ENCODE measurements at regions not wholly inside any gene's neighbourhood (a gene's known extent, or its start where the extent isn't known, plus 50 kb on each side); places are given as distances from the start of the nearest gene placed in this dataset.
A peak's percentile ranks its signal among the peaks of the same experiment; 100 is the strongest.
"Not testable (repeated sequence)": the region's sequence is repeated elsewhere in the genome, so short reads cannot be mapped to it uniquely, and the experiment has no call there.

DNA sequence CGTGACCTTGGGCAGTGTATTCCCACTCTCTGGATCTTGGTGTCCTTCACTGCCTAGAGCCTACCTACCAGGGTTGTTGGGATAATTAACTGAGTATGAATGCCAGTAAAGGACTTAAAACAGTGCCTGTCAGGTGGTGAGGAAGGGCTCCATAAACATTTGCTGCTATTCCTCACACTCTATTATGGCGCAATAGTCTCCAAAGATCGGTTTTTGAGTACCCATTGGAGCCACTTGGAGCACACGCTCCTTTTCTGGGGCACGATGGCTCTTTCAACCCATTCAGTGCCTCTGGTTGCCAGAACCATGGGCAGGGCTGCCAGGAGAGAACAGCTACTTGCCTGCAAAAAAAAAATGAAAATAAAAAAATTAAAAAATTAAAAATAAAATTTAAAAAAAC, 296.6 kb upstream of the PPARGC1A start:
- ATAC-seq (no peak), DNase-seq (no peak)
- intact Hi-C loops (cut with micrococcal nuclease), result no loop called here

- intact Hi-C loops (cut with micrococcal nuclease), result no loop called here
- DNase-seq, result no peak
These were observed 291.2 kb upstream of the PPARGC1A start for GRCh38 chr4:24181005-24181404.

DNA sequence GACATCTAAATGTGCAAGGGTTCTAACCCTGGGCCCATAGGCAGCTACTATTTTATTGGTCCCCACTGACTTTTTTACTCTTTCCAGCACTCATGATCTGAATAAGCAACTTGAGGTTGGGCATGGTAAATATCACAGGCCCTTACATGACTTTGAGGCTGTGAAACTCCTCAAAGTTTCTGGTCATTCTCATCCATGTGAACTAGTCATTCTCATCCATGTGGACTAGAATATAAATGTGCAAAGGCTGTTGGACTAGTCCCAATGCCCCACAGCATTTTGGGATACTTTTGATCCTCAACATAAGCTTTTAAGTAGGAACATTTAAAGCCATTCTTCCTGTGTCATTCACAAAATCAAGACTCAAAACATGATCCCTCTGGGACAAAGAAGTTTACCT, 290.7 kb upstream of the PPARGC1A start:
- intact Hi-C loops (cut with micrococcal nuclease), result no loop called here
- DNase-seq (no peak), ATAC-seq (no peak)

More at GRCh38 chr4:24181005-24181404, 291.2 kb upstream of the PPARGC1A start:
- ATAC-seq, result no peak

DNA sequence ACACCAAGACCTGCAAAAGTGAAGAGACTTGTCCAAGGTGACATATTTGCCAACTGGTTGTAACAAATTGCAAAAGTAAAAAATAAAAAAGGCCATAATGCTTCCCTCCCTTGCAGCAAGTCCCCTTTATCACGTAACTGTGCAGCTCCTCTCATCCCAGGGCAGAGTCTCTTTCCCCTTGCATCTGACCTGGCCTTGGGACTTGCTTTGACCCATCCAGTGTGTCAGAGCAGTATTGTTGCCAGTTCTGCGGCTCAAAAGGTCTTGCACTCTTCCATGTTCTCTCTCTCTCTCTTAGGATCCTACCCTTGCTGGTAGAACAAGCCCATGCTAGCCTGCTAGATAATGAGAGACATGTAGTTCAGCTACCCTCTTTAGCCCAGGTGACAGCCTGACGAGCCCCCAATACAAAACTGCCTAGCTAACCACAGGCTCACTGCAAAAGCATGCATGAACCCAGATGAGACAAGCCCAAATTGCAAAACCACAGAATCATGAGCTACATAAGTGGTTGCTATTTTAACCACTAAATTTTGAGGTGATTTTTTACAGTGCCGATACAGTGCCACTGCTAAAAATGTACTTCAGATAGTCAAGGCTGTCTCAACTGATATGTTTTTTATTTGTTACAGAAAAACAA, 289.5 kb upstream of the PPARGC1A start:
- DNase-seq, result no peak
- intact Hi-C loops (cut with micrococcal nuclease), result no loop called here
- no peak for ATAC-seq

GRCh38 chr4:24177443-24177842, 287.6 kb upstream of the PPARGC1A start:
- intact Hi-C loops (cut with micrococcal nuclease); ATAC-seq; DNase-seq: not testable (repeated sequence)

GRCh38 chr4:24175707-24176106, 285.9 kb upstream of the PPARGC1A start:
- ATAC-seq (no peak), DNase-seq (no peak)
- intact Hi-C loops (cut with micrococcal nuclease), result no loop called here

DNA sequence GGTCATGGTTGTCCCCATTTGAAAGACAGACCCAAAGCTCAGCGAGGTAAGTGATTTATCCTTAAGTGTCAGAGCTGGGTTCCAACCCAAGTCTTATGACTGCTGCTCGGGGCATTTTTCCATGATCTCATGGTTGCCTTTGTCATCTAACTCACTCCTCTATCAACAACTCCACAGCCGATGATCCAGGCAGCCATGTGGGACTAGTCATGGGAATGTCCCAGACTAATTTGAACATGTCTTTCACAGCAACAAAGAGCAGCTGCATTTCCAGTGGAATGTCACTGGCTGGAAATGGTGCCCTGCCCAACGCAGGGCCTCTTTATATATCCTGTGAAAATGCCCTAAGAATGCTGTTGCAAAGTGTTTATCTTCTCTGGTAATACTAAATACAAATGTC, 284.8 kb upstream of the PPARGC1A start:
- DNase-seq (no peak), ATAC-seq (no peak)
- intact Hi-C loops (cut with micrococcal nuclease), result no loop called here

GRCh38 chr4:24172406-24172805, 282.6 kb upstream of the PPARGC1A start:
- intact Hi-C loops (cut with micrococcal nuclease), result no loop called here

GRCh38 chr4:24169956-24170355, 280.1 kb upstream of the PPARGC1A start:
- intact Hi-C loops (cut with micrococcal nuclease), result no loop called here
- DNase-seq, result no peak
- no peak for ATAC-seq

More at GRCh38 chr4:24172406-24172805, 282.6 kb upstream of the PPARGC1A start:
- DNase-seq, result no peak
- no peak for ATAC-seq

- no peak for DNase-seq
- ATAC-seq, result no peak
- intact Hi-C loops (cut with micrococcal nuclease), result no loop called here
These were observed 278.8 kb upstream of the PPARGC1A start for GRCh38 chr4:24168658-24169057.

DNA sequence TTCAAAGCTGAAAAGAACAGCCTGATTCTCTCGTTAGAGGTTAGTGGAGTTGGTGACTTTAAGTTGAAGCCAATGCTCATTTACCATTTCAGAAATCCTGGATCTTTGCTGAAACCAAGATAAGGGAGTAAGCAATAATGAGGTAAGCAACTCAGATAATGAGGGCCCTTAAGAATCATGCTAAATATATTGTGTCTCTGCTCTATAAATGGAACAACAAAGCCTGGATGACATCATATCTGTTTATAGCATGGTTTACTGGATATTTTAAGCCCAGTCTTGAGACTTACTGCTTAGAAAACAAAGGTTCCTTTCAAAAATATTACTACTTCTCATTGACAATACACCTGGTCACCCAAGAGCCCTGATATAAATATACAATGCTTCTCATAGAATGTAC, 276.7 kb upstream of the PPARGC1A start:
- DNase-seq, result no peak
- intact Hi-C loops (cut with micrococcal nuclease), result no loop called here
- ATAC-seq, result peak; percentile 82

- intact Hi-C loops (cut with micrococcal nuclease), result no loop called here
- ATAC-seq (no peak), DNase-seq (no peak)
These were observed 274.9 kb upstream of the PPARGC1A start for GRCh38 chr4:24164797-24165196.

- no peak for DNase-seq
- ATAC-seq, result no peak
- intact Hi-C loops (cut with micrococcal nuclease), result no loop called here
These were observed 274.3 kb upstream of the PPARGC1A start for GRCh38 chr4:24164054-24164693.

DNA sequence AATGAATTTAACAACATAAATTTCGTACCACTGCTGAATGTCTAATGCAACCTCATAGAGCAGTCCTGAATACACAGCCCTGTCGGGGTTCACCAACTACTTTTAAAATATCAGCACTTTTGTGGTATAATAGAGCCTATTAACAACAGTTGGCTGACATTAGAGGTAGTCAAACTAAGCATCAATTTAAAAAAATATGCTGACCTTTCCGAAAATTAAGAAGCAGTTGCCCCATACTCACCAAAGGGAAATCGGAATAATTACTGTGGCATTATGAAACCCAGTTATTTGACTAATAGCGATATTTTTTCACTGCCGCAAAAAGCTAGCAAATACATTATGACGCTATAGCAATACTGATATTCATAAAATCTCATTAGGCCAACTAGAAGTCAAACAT, 273.5 kb upstream of the PPARGC1A start:
- intact Hi-C loops (cut with micrococcal nuclease), result no loop called here
- no peak for ATAC-seq
- no peak for DNase-seq

GRCh38 chr4:24160358-24160757, 270.5 kb upstream of the PPARGC1A start:
- intact Hi-C loops (cut with micrococcal nuclease), result no loop called here
- ATAC-seq, result peak; percentile 76
- DNase-seq, result no peak

DNA sequence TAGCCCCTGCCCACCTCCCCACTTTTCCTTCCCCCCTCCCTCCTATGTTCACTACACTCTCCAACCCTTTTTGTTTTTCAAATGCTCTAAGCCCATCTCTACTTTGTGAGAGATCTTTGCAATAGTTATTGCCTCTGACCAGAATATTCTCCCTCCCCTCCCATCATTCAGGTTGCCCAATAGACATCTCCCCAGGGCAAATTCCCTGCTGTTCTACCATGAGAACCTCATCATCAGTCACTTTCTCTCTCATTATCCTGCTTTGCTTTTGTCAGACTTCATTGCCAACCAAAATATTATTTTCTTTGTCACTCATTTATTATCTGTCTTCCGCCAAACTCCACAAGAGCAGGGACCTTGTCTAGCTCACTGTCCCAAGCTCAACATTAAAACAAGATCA, 268.2 kb upstream of the PPARGC1A start:
- intact Hi-C loops (cut with micrococcal nuclease), result no loop called here

GRCh38 chr4:24150034-24150433, 260.2 kb upstream of the PPARGC1A start:
- DNase-seq, result no peak
- intact Hi-C loops (cut with micrococcal nuclease), result no loop called here

More for the DNA sequence above, 268.2 kb upstream of the PPARGC1A start:
- ATAC-seq (no peak), DNase-seq (no peak)

DNA sequence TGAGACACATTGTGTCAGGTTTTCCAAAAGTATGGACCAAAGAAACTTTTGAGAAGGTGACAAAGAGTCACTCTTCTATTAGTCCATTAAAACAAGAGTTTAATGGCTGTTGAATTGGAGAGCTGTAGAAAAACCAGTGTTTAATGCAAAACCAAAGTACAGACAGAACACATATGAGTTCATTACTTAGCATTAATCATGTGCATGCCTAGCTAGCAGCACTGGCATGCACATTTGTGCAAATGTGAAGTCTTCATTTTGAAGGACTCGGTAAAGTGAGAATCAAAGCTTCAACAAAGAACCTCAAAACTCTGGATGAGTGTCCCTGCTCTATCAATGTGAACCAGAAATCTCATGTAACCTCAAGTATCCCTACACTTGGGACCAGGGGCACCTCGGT, 256.3 kb upstream of the PPARGC1A start:
- no peak for DNase-seq
- intact Hi-C loops (cut with micrococcal nuclease), result no loop called here
- no peak for ATAC-seq

More at GRCh38 chr4:24150034-24150433, 260.2 kb upstream of the PPARGC1A start:
- no peak for ATAC-seq

- intact Hi-C loops (cut with micrococcal nuclease), result no loop called here
- ATAC-seq, result no peak
- no peak for DNase-seq
These were observed 255.7 kb upstream of the PPARGC1A start for GRCh38 chr4:24145591-24145990.

- intact Hi-C loops (cut with micrococcal nuclease), result no loop called here
- DNase-seq, result no peak
- no peak for ATAC-seq
These were observed 254.5 kb upstream of the PPARGC1A start for GRCh38 chr4:24144381-24144780.

- DNase-seq (no peak), ATAC-seq (no peak)
These were observed 253.9 kb upstream of the PPARGC1A start for GRCh38 chr4:24143741-24144140.

More at GRCh38 chr4:24143741-24144140, 253.9 kb upstream of the PPARGC1A start:
- intact Hi-C loops (cut with micrococcal nuclease), result no loop called here

Measured in left ventricle myocardium superior (tissue), 1 donor.